Progenitor cell of endocrine pancreas (in vitro differentiated cells): ENCODE measurements at regions not wholly inside any gene's neighbourhood (a gene's known extent, or its start where the extent isn't known, plus 50 kb on each side); places are given as distances from the start of the nearest gene placed in this dataset.

Experiments used
- DNase-seq: peaks from one replicate; pipeline ENCODE4 v3.0.0; 2021; ENCODE audit warnings: low spot score; ENCODE audit not compliant: unreplicated experiment
- H3K27ac Mint-ChIP-seq: 2 replicates; pipeline ENCODE4 v1.8.0; 2021; ENCODE audit warnings: mild to moderate bottlenecking, moderate library complexity, mixed read lengths
- H3K27me3 Mint-ChIP-seq: 2 replicates; pipeline ENCODE4 v1.8.0; 2021; ENCODE audit warnings: mixed read lengths
- H3K36me3 Mint-ChIP-seq: 2 replicates; pipeline ENCODE4 v1.8.0; 2022; ENCODE audit warnings: mixed read lengths; ENCODE audit not compliant: insufficient read depth
- H3K4me1 Mint-ChIP-seq: 2 replicates; pipeline ENCODE4 v1.8.0; 2021; ENCODE audit warnings: low read depth, mixed read lengths
- H3K4me3 Mint-ChIP-seq: 2 replicates; pipeline ENCODE4 v1.8.0; 2021; ENCODE audit warnings: low read depth, mild to moderate bottlenecking, moderate library complexity, mixed read lengths
- H3K9me3 Mint-ChIP-seq: 2 replicates; pipeline ENCODE4 v1.8.0; 2021; ENCODE audit warnings: low read depth, mixed read lengths
- TF ChIP-seq, protein P1 (sequence below): fragments of 200-600 bp; sonication (generic); IDR thresholded peaks from one replicate; pipeline ENCODE4 v1.5.0; 2021; ENCODE audit warnings: antibody characterized with exemption, mild to moderate bottlenecking; ENCODE audit not compliant: unreplicated experiment

DNA sequence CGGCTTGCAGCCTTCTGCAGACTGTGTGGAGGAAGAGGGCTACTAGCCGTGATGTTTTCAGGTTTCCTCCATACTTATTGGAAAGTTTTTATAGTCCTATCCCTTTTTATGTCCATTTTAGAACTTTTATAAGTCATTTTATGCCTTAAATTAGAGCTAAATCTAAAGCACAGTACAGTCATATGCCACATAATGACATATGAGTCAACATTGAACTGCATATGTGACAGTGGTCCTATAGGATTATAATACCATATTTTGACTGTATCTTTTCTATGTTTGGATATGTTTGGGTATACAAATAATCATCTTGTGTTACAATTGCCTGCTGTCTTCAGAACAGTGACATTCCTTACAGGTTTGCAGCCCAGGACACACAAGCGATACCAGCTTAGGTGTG, 200.2 kb downstream of the SPRY1 start:
- H3K4me1 Mint-ChIP-seq, result peaks cover 28% of the 10 kb centered on the region
- H3K27ac Mint-ChIP-seq, result no peak overlapping the region
- H3K36me3 Mint-ChIP-seq, result no peaks in the 10 kb centered on the region
- H3K4me3 Mint-ChIP-seq, result no peak overlapping the region
- H3K27me3 Mint-ChIP-seq, result no peaks in the 10 kb centered on the region
- no peak for DNase-seq
- TF ChIP-seq, protein P1, sequence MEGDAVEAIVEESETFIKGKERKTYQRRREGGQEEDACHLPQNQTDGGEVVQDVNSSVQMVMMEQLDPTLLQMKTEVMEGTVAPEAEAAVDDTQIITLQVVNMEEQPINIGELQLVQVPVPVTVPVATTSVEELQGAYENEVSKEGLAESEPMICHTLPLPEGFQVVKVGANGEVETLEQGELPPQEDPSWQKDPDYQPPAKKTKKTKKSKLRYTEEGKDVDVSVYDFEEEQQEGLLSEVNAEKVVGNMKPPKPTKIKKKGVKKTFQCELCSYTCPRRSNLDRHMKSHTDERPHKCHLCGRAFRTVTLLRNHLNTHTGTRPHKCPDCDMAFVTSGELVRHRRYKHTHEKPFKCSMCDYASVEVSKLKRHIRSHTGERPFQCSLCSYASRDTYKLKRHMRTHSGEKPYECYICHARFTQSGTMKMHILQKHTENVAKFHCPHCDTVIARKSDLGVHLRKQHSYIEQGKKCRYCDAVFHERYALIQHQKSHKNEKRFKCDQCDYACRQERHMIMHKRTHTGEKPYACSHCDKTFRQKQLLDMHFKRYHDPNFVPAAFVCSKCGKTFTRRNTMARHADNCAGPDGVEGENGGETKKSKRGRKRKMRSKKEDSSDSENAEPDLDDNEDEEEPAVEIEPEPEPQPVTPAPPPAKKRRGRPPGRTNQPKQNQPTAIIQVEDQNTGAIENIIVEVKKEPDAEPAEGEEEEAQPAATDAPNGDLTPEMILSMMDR, result no peak
- H3K9me3 Mint-ChIP-seq, result no peaks in the 10 kb centered on the region

DNA sequence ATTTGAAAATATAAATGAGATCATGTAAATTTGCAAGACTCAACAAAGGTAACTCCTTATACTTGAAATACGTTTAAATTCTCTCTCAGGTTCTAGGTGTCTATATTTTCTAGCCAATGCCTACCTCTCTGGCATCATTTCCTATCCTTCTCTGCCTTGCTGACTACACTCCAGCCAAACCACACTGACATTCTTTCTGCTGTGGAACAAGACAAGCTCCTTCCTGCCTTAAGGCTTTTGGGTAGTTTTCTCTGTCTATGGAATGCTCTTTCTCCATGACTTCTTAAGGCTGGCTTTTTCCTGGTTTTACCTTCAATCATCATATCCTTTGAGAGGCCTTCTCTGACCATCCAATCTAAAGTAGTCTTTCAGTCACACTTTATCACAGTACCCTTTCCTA, 201.0 kb downstream of the SPRY1 start:
- no peak overlapping the region for H3K27ac Mint-ChIP-seq
- TF ChIP-seq, protein P1, result no peak
- no peak for DNase-seq
- H3K4me1 Mint-ChIP-seq, result peaks cover 28% of the 10 kb centered on the region
- no peaks in the 10 kb centered on the region for H3K36me3 Mint-ChIP-seq
- no peak overlapping the region for H3K4me3 Mint-ChIP-seq
- no peaks in the 10 kb centered on the region for H3K9me3 Mint-ChIP-seq
- no peaks in the 10 kb centered on the region for H3K27me3 Mint-ChIP-seq

DNA sequence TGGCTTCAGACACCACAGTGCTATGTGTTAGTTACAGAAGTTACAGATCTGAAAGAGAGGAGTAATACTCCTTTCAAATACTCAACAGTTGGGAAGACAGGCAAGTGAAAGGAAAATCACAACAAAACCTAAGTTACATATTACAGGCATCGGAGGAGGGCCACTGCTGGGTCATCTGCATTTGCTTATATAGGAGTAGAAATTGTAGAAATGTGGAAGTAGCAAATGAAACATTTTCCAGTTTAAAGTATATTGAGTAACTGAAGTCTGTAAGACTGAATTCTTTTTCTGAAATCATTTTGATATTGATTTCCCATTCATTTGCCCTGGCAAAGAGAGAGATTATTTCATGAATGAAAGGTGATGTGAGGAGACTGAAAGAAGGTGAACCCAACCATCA, 201.7 kb downstream of the SPRY1 start:
- H3K4me3 Mint-ChIP-seq, result no peak overlapping the region
- H3K27ac Mint-ChIP-seq, result peak overlapping the region; percentile 15
- no peaks in the 10 kb centered on the region for H3K9me3 Mint-ChIP-seq
- no peaks in the 10 kb centered on the region for H3K27me3 Mint-ChIP-seq
- no peak for DNase-seq
- H3K36me3 Mint-ChIP-seq, result no peaks in the 10 kb centered on the region
- TF ChIP-seq, protein P1, result no peak
- H3K4me1 Mint-ChIP-seq, result peaks cover 27% of the 10 kb centered on the region

DNA sequence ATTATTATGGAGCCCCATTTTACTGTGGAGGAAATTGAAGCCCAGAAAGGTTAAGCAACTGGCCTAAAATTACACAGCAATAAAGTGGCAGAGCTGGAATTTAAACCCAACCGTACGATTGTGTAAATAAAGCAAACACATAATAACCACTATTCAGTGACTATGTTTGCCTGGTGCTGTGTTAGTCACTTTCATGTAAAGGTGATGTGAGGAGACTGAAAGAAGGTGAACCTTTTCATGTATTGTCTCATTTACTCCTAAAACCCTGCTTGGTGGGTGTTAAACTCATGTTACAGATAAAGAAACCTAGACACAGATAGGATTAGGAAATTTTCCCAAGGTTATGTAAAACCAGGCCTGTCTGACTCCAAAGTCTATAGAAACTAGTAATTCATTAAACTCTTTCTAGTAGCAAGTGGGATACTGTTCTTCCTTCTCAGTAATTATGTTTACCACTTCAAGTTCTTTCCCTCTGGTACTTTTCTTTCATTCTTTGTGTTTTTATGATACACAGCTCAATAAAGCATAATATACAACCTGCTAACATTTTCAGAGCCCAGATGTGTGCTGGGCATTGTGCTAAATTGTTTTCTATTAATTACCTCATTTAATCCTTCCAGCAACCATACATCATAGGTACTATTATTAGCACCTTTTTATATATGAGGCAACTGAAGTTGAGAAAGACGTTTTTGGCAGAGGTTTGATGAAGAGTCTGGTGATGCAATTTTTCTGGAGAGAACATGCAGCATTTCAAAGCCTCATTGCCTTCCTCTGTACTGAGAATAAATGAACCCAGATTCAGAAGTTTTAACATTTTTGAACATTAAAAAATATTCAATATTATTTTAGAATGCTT, 202.7 kb downstream of the SPRY1 start:
- H3K27ac Mint-ChIP-seq, result no peak overlapping the region

DNA sequence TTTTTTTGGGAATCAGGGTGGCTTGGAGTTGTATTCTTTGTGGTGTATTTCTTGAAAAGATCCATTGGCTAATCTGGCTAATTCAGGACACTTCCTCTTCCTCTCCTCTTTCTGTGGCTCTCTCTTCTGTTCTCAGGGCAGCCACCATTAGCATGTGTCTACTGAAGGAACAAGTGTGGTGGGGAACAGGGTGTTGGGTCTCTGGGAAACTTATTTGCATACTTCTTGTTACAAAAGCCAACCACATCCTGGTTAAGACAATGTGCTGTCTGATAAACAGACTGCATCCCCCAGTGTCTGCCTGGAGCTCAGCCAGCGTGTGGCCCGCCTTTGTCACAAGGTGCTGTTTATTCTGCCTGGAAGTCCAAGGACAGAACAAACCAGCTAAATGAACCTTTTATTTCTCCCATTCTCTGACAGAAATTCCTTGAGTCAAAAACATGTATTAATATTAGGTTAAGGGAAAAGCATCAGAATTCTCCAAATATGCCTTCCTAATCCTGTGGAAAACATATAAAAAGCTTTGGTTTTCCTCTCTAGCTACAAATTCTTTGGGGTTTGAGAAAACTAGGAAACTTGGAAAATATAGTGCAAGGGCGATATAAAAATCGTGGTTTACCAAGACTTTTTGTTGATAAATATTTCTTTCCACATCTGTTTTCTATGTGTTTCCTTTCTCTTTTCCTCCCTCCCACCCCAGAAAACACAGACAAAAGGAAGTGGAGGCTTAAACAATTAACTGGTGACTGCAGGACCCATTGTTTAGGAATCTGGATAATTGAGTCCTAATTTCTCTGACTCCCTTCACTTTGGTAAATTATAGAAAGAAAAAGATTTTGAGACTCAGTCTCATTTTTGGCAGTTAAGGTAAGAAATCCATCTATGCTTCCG, 203.6 kb downstream of the SPRY1 start:
- TF ChIP-seq, protein P1, result no peak
- Mint-ChIP-seq H3K4me1 (peaks cover 24% of the 10 kb centered on the region), H3K4me3 (no peak overlapping the region), H3K9me3 (no peaks in the 10 kb centered on the region), H3K27me3 (no peaks in the 10 kb centered on the region), H3K27ac (peak overlapping the region; percentile 59), H3K36me3 (no peaks in the 10 kb centered on the region)
- DNase-seq, result no peak

More for the DNA sequence above, 202.7 kb downstream of the SPRY1 start:
- H3K4me1 Mint-ChIP-seq, result peaks cover 24% of the 10 kb centered on the region
- H3K9me3 Mint-ChIP-seq, result no peaks in the 10 kb centered on the region
- H3K27me3 Mint-ChIP-seq, result no peaks in the 10 kb centered on the region
- no peak for DNase-seq
- TF ChIP-seq, protein P1, result no peak
- H3K36me3 Mint-ChIP-seq, result no peaks in the 10 kb centered on the region
- no peak overlapping the region for H3K4me3 Mint-ChIP-seq
